ENCODE measurements at regions not wholly inside any gene's neighbourhood (a gene's known extent, or its start where the extent isn't known, plus 50 kb on each side); places are given as distances from the start of the nearest gene placed in this dataset.

DNA sequence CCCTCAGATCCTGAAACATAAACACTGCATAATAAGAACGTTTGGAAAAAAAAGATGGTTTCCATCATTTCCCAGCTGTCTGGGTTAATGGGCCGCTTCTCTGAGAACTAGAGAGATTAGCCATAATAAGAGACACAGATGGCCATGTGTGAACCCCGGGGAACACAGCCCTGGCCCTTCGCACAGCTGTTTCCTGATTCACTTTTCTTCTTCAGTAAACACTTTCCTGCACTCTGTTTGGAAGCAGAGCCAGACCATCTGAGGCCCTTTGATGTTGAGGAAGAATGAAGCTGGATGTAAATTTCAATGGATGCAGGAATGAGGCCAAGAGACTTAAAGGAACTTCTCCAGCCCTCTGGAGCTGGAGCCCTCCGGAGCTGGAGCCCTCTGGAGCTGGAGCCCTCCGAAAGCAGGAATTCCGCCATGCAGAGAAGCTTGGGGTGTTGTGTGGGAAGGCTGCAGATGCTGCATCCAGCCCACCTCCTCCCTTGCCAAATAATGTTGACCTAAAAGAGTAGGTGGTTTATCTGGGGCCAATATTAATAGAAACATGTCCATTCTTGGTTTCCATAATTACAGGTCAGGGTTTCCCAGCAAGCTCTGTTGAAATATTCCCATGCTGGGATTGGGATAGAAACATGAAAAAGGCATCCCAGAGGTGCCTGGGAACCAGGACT lies 218.9 kb downstream of the NXNL2 start:
- H3K27me3 ChIP-seq (ENCODE audit: low read depth), result no peaks in the 10 kb centered on the region
- H3K4me1 ChIP-seq, result peaks cover 35% of the 10 kb centered on the region
- intact Hi-C loops (cut with micrococcal nuclease), result no loop called here
- TF ChIP-seq, protein P1, sequence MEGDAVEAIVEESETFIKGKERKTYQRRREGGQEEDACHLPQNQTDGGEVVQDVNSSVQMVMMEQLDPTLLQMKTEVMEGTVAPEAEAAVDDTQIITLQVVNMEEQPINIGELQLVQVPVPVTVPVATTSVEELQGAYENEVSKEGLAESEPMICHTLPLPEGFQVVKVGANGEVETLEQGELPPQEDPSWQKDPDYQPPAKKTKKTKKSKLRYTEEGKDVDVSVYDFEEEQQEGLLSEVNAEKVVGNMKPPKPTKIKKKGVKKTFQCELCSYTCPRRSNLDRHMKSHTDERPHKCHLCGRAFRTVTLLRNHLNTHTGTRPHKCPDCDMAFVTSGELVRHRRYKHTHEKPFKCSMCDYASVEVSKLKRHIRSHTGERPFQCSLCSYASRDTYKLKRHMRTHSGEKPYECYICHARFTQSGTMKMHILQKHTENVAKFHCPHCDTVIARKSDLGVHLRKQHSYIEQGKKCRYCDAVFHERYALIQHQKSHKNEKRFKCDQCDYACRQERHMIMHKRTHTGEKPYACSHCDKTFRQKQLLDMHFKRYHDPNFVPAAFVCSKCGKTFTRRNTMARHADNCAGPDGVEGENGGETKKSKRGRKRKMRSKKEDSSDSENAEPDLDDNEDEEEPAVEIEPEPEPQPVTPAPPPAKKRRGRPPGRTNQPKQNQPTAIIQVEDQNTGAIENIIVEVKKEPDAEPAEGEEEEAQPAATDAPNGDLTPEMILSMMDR (IDR thresholded peaks at IDR 0.05; ENCODE audit: borderline replicate concordance), result no peak
- H3K36me3 ChIP-seq, result no peaks in the 10 kb centered on the region
- H3K9me3 ChIP-seq (replicated peaks), result peaks cover 6% of the 10 kb centered on the region
- peak overlapping the region; percentile 79 for H3K27ac ChIP-seq (replicated peaks)
- DNase-seq, result peak; percentile 58
- H3K4me3 ChIP-seq, result no peak overlapping the region

DNA sequence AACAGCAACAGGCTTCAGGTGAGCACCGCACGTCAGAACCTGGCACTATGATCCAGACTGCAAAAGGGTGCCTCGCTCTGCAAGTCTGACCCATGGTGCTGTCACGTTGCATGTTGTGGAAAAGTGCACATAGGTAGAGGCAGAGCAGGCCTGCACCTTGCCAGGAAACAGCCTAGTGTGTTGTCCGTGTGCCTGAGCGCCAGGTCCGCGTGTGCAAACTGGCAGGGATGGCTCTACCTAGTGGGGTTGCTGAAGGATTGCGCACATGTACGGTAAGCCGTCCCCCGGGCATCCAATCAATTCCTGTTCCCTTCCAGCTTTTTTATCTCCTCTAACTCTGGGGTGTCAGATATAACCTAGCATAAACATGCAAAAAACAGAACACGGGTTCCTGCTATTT lies 219.5 kb downstream of the NXNL2 start:
- H3K4me3 ChIP-seq, result no peak overlapping the region
- no peaks in the 10 kb centered on the region for H3K36me3 ChIP-seq
- H3K27ac ChIP-seq (replicated peaks), result peak overlapping the region; percentile 79
- peaks cover 6% of the 10 kb centered on the region for H3K9me3 ChIP-seq (replicated peaks)
- H3K27me3 ChIP-seq (ENCODE audit: low read depth), result no peaks in the 10 kb centered on the region
- intact Hi-C loops (cut with micrococcal nuclease), result no loop called here
- DNase-seq, result no peak
- TF ChIP-seq, protein P1 (IDR thresholded peaks at IDR 0.05; ENCODE audit: borderline replicate concordance), result no peak
- peaks cover 33% of the 10 kb centered on the region for H3K4me1 ChIP-seq

DNA sequence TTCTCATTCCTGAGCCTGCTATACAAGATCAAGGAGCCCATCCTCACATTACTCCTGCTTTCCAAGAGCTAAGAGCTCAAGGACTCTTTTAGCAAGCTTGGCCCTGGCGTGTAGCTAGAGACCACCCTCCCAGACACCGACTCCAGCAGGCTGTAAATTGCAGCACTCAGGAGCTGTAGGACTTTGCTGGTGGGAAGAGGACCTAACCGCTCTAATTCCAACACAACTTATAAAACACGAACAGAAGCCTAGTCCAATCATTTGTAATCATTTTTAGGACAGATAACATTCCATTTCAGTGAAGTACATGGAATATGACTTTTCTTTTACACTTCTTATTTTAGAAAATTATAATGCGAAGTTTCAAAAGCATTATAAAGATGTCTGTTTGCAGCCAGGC lies 219.9 kb downstream of the NXNL2 start:
- no peak for DNase-seq
- H3K36me3 ChIP-seq, result no peaks in the 10 kb centered on the region
- no peaks in the 10 kb centered on the region for H3K27me3 ChIP-seq (ENCODE audit: low read depth)
- H3K9me3 ChIP-seq (replicated peaks), result peaks cover 6% of the 10 kb centered on the region
- TF ChIP-seq, protein P1 (IDR thresholded peaks at IDR 0.05; ENCODE audit: borderline replicate concordance), result no peak
- H3K4me3 ChIP-seq, result no peak overlapping the region
- H3K4me1 ChIP-seq, result peaks cover 29% of the 10 kb centered on the region
- intact Hi-C loops (cut with micrococcal nuclease), result no loop called here
- H3K27ac ChIP-seq (replicated peaks), result peak overlapping the region; percentile 79

DNA sequence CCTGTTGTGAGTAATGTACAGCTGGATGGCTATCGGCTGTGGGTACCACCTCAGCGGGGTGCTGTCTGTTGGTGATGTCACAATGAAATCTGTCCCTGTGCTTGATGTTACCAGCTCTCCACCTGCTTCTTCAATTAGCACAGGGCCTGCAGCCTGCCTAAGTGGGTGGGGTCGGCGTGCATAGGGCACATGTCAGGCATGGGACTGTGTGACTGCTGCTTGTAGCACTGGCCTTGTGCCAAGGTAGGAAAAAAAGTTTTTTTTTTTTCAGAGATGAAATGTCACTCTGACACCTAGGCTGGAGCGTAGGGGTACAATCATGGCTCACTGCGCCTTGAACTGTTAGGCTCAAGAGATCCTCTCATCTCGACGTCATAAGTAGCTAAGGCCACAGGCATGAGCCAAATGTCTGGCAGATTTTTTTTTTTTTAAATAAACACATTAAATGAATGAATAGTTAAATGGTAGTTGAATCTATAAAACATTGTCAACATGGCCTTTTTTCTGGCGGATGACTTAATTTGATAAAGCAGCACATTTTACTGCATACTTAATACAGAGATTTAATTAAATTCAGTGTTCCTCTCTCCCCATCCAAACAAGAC lies 222.5 kb downstream of the NXNL2 start:
- DNase-seq, result no peak
- H3K36me3 ChIP-seq, result no peaks in the 10 kb centered on the region
- TF ChIP-seq, protein P1 (IDR thresholded peaks at IDR 0.05; ENCODE audit: borderline replicate concordance), result no peak
- H3K9me3 ChIP-seq (replicated peaks), result no peaks in the 10 kb centered on the region
- intact Hi-C loops (cut with micrococcal nuclease), result no loop called here
- no peak overlapping the region for H3K4me3 ChIP-seq
- peaks cover 26% of the 10 kb centered on the region for H3K4me1 ChIP-seq
- H3K27me3 ChIP-seq (ENCODE audit: low read depth), result no peaks in the 10 kb centered on the region
- H3K27ac ChIP-seq (replicated peaks), result no peak overlapping the region

DNA sequence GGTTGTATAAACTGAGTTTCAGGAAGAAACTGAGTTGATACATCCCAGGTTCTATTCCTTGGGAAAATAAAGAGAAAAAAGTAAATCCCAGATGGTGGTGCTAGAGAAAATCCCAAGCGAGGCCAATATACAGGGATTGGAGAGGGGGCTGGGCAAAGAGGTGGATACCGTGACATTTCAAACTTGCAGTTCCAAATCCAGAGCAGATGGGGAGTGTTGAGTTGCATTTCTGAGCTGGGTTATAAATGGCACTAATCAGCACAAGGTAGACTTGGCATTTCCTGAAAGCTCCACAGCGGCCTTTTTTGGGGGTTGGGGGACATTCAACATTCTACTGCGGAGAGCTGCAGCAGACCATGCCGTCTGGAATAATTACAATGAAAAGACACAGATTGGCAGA lies 224.4 kb downstream of the NXNL2 start:
- Histone ChIP-seq H3K27me3 (ENCODE audit: low read depth) (no peaks in the 10 kb centered on the region), H3K27ac (replicated peaks) (no peak overlapping the region), H3K9me3 (replicated peaks) (no peaks in the 10 kb centered on the region), H3K4me3 (no peak overlapping the region), H3K36me3 (no peaks in the 10 kb centered on the region), H3K4me1 (peaks cover 20% of the 10 kb centered on the region)
- no peak for DNase-seq
- TF ChIP-seq, protein P1 (IDR thresholded peaks at IDR 0.05; ENCODE audit: borderline replicate concordance), result no peak
- intact Hi-C loops (cut with micrococcal nuclease), result no loop called here
